ENCODE measurements at regions not wholly inside any gene's neighbourhood (a gene's known extent, or its start where the extent isn't known, plus 50 kb on each side); places are given as distances from the start of the nearest gene placed in this dataset.

GRCh38 chr9:109729513-109729912 is 50.5 kb upstream of the PALM2AKAP2 start:
- TF ChIP-seq EP300 (IDR thresholded peaks at IDR 0.05; ENCODE audit: borderline replicate concordance) (no peak), RAD21 (IDR thresholded peaks at IDR 0.05; ENCODE audit: low read depth) (no peak), TAF1 (IDR thresholded peaks at IDR 0.05; ENCODE audit: low read depth) (no peak), NFIC (IDR thresholded peaks at IDR 0.05) (no peak), CEBPB (IDR thresholded peaks at IDR 0.05) (no peak), CREB1 (IDR thresholded peaks at IDR 0.05; ENCODE audit: low read depth) (no peak), MAX (IDR thresholded peaks at IDR 0.05) (no peak), USF1 (IDR thresholded peaks at IDR 0.05) (no peak), FOXM1 (IDR thresholded peaks at IDR 0.05; ENCODE audit: borderline replicate concordance, low read depth) (no peak), TEAD4 (IDR thresholded peaks at IDR 0.05) (no peak), YY1 (IDR thresholded peaks at IDR 0.05; ENCODE audit: low read depth) (no peak), EGR1 (IDR thresholded peaks at IDR 0.05) (no peak), TCF12 (IDR thresholded peaks at IDR 0.05; ENCODE audit: low read depth) (no peak), ZBTB7A (IDR thresholded peaks at IDR 0.05; ENCODE audit: low read depth) (no peak), REST (IDR thresholded peaks at IDR 0.05; ENCODE audit: low read depth) (no peak)
